MM.1S (cell line): ENCODE measurements at regions not wholly inside any gene's neighbourhood (a gene's known extent, or its start where the extent isn't known, plus 50 kb on each side); places are given as distances from the start of the nearest gene placed in this dataset.

ENCODE experiments used
- CTCF ChIP-seq: fragments of 300-600 bp; sonication (generic); IDR thresholded peaks from 2 replicates; pipeline ENCODE4 v1.5.1; 2016; ENCODE audit warnings: antibody characterized with exemption, low read length, mixed read lengths
- EZH2 ChIP-seq: fragments of 300-600 bp; sonication (generic); optimal IDR thresholded peaks from 2 replicates; pipeline ENCODE3; 2017; ENCODE audit warnings: low read depth, mild to moderate bottlenecking, antibody characterized with exemption, low read length, mixed read lengths

GRCh38 chr3:18789734-18790133, 358.6 kb upstream of the KCNH8 start:
- TF ChIP-seq CTCF (no peak), EZH2 (no peak)
